ENCODE measurements at regions not wholly inside any gene's neighbourhood (a gene's known extent, or its start where the extent isn't known, plus 50 kb on each side); places are given as distances from the start of the nearest gene placed in this dataset.
"Not testable (repeated sequence)": the region's sequence is repeated elsewhere in the genome, so short reads cannot be mapped to it uniquely, and the experiment has no call there.

DNA sequence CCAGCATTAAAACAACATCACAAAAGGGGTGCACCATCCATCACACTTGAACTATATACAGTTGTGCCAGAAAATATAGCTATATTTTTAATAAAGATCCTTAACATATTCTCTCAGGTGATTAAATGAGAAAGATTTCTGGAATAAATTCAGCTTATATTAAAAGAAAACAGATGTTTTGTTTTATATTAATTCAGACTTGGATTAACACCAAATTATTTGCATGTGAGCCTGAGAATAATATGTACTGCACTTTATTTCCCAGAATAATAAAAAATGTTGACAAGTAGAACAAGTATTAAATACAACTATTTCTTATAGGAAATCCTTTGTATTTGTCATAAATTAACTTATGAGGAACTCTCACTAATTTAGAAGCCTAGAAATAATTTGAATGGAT lies 1467.4 kb downstream of the RAPGEF2 start (continued):
- TF ChIP-seq, protein P1, sequence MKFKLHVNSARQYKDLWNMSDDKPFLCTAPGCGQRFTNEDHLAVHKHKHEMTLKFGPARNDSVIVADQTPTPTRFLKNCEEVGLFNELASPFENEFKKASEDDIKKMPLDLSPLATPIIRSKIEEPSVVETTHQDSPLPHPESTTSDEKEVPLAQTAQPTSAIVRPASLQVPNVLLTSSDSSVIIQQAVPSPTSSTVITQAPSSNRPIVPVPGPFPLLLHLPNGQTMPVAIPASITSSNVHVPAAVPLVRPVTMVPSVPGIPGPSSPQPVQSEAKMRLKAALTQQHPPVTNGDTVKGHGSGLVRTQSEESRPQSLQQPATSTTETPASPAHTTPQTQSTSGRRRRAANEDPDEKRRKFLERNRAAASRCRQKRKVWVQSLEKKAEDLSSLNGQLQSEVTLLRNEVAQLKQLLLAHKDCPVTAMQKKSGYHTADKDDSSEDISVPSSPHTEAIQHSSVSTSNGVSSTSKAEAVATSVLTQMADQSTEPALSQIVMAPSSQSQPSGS (IDR thresholded peaks at IDR 0.05; ENCODE audit: low read length): no peak
- TF ChIP-seq TCF7 (IDR thresholded peaks at IDR 0.05; ENCODE audit: borderline replicate concordance) (no peak), ZNF217 (IDR thresholded peaks at IDR 0.05) (no peak)

DNA sequence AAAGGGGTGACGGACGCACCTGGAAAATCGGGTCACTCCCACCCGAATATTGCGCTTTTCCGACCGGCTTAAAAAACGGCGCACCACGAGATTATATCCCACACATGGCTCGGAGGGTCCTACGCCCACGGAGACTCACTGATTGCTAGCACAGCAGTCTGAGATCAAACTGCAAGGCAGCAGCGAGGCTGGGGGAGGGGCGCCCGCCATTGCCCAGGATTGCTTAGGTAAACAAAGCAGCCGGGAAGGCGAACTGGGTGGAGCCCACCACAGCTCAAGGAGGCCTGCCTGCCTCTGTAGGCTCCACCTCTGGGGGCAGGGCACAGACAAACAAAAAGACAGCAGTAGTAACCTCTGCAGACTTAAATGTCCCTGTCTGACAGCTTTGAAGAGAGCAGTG lies 1471.4 kb downstream of the RAPGEF2 start:
- H3K4me3 ChIP-seq; H3K36me3 ChIP-seq (ENCODE audit: control insufficient read depth in 2 of 2, insufficient read depth in 2 of 2, low read length in 1 of 2); H3K79me2 ChIP-seq (ENCODE audit: control insufficient read depth, insufficient read depth, low read length); H3K4me2 ChIP-seq (ENCODE audit: control insufficient read depth, insufficient read depth); ATAC-seq; CTCF ChIA-PET; H4K20me1 ChIP-seq (ENCODE audit: control insufficient read depth, insufficient read depth); intact Hi-C loops (cut with micrococcal nuclease; ENCODE audit: unreplicated experiment); FAIRE-seq; BruUV-seq (replicated peaks); SMC1A ChIA-PET (ENCODE audit: uncharacterized antibody, unreplicated experiment); RAD21 ChIA-PET (ENCODE audit: unreplicated experiment); H3K9ac ChIP-seq (ENCODE audit: control insufficient read depth, insufficient read depth, low read length); H3K9me3 ChIP-seq (replicated peaks; ENCODE audit: control insufficient read depth, insufficient read depth, low read length); POLR2A ChIA-PET; DNase-seq (ENCODE audit: low read depth, low spot score); H3K4me1 ChIP-seq (ENCODE audit: control insufficient read depth, insufficient read depth, low read length); H3K27ac ChIP-seq (ENCODE audit: control insufficient read depth, insufficient read depth); in situ Hi-C loops (cut with MboI); H3K27me3 ChIP-seq (replicated peaks in 1 of 2; ENCODE audit: control insufficient read depth in 2 of 2, insufficient read depth in 2 of 2, low read length in 1 of 2); H2AFZ ChIP-seq (ENCODE audit: control insufficient read depth, low read depth, low read length): not testable (repeated sequence)
- 48% methylated on average over 9 of the region's 18 CpGs for WGBS (ENCODE audit: insufficient coverage, insufficient replicate concordance, low lambda C conversion rate, missing lambda C conversion rate)

DNA sequence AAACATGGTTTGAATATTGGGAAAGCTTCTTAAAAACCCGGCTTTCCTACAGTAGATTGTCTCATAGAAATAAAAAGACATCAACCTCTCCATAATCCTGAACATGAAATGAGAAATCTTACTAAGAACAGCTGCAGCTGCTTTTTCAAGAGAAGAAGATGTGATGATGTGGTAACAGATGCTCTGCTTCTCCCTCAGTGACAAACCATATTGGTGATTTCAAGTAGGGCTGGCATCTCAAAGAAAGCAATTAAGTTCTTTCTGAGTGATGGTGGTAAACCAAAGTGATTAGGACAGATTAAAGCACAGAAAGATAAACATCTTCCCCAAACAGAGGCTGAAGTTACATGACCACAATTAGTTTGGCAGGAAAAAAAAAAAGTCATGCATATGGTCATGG lies 1477.7 kb downstream of the RAPGEF2 start:
- H3K4me2 ChIP-seq (ENCODE audit: control insufficient read depth, insufficient read depth): no peak overlapping the region
- TF ChIP-seq CBX5 (IDR thresholded peaks at IDR 0.05; ENCODE audit: low read depth) (no peak), RFX5 (IDR thresholded peaks at IDR 0.05; ENCODE audit: low read depth, low read length) (no peak)
- ChIA-PET RAD21 (ENCODE audit: unreplicated experiment) (no interaction called here), POLR2A (no interaction called here), SMC1A (ENCODE audit: uncharacterized antibody, unreplicated experiment) (no interaction called here), CTCF (no interaction called here)
- no peak overlapping the region for H2AFZ ChIP-seq (ENCODE audit: control insufficient read depth, low read depth, low read length)
- intact Hi-C loops (cut with micrococcal nuclease; ENCODE audit: unreplicated experiment): no loop called here
- BruUV-seq (replicated peaks): no TSS peak
- ATAC-seq (no peak), FAIRE-seq (no peak), DNase-seq (ENCODE audit: low read depth, low spot score) (no peak)
- H3K27ac ChIP-seq (ENCODE audit: control insufficient read depth, insufficient read depth): no peak overlapping the region
- H3K79me2 ChIP-seq (ENCODE audit: control insufficient read depth, insufficient read depth, low read length): no peaks in the 10 kb centered on the region
- H4K20me1 ChIP-seq (ENCODE audit: control insufficient read depth, insufficient read depth): no peaks in the 10 kb centered on the region
- H3K4me1 ChIP-seq (ENCODE audit: control insufficient read depth, insufficient read depth, low read length): no peaks in the 10 kb centered on the region
- H3K9me3 ChIP-seq (replicated peaks; ENCODE audit: control insufficient read depth, insufficient read depth, low read length): no peaks in the 10 kb centered on the region
- no peak overlapping the region for H3K9ac ChIP-seq (ENCODE audit: control insufficient read depth, insufficient read depth, low read length)
- 0% methylated on average over 1 of the region's 1 CpG for WGBS (ENCODE audit: insufficient coverage, insufficient replicate concordance, low lambda C conversion rate, missing lambda C conversion rate)
- no peaks in the 10 kb centered on the region for H3K27me3 ChIP-seq (replicated peaks in 1 of 2; ENCODE audit: control insufficient read depth in 2 of 2, insufficient read depth in 2 of 2, low read length in 1 of 2)
- no peaks in the 10 kb centered on the region for H3K36me3 ChIP-seq (ENCODE audit: control insufficient read depth in 2 of 2, insufficient read depth in 2 of 2, low read length in 1 of 2)
- in situ Hi-C loops (cut with MboI): no loop called here
- H3K4me3 ChIP-seq: no peak overlapping the region
